ENCODE measurements at regions not wholly inside any gene's neighbourhood (a gene's known extent, or its start where the extent isn't known, plus 50 kb on each side); places are given as distances from the start of the nearest gene placed in this dataset.

- ATAC-seq (ENCODE audit: low read depth) = no peak
- WGBS, 2 experiments (ENCODE audit: extremely low coverage in 2 of 2, insufficient read length in 1 of 2) = no CpG with 5 or more reads among the region's 2 CpGs
These were observed 216.7 kb upstream of the PHF14 start for GRCh38 chr7:10756981-10757380.

More at GRCh38 chr7:10756981-10757380, 216.7 kb upstream of the PHF14 start:
- H4K5ac ChIP-seq (ENCODE audit: low read depth, low read length) = no peak overlapping the region
- no peak overlapping the region for H2BK5ac ChIP-seq (ENCODE audit: low read depth, low read length, poor library complexity, severe bottlenecking)
- in situ Hi-C loops (cut with MboI; ENCODE audit: low sequenced_read_pairs) (no loop called here), dilution Hi-C loops (cut with HindIII; ENCODE audit: low sequenced_read_pairs, unreplicated experiment) (no loop called here), intact Hi-C loops (cut with micrococcal nuclease) (no loop called here)
- no peaks in the 10 kb centered on the region for H4K20me1 ChIP-seq (ENCODE audit: insufficient read depth, low read length)
- peaks cover 5% of the 10 kb centered on the region for H3K9me3 ChIP-seq (ENCODE audit: control insufficient read depth, insufficient read depth, low read length)
- H3K9me1 ChIP-seq (ENCODE audit: insufficient read depth, low read length) = no peaks in the 10 kb centered on the region
- no peak overlapping the region for H2AFZ ChIP-seq (replicated peaks; ENCODE audit: low read length, poor library complexity)
- no peaks in the 10 kb centered on the region for H3K36me3 ChIP-seq (ENCODE audit: control insufficient read depth, insufficient read depth, low read length)
- H3K9ac ChIP-seq (ENCODE audit: low read depth, low read length) = no peak overlapping the region
- H3K4me3 ChIP-seq (ENCODE audit: insufficient read depth, low read depth, low read length) = no peak overlapping the region
- no peak for DNase-seq
- no peak overlapping the region for H2BK15ac ChIP-seq (ENCODE audit: low read depth, low read length)
- POLR2A ChIA-PET (ENCODE audit: unreplicated experiment) = no interaction called here
- no peak overlapping the region for H3K23ac ChIP-seq (ENCODE audit: low read depth, low read length)
- no peak overlapping the region for H2AK5ac ChIP-seq (ENCODE audit: low read depth, low read length)
- no peaks in the 10 kb centered on the region for H3K79me1 ChIP-seq (ENCODE audit: low read depth in 1 of 2, low read length in 2 of 2)
- H4K91ac ChIP-seq (ENCODE audit: insufficient read depth, low read depth, low read length) = no peak overlapping the region
- H2BK20ac ChIP-seq (ENCODE audit: low read depth, low read length) = no peak overlapping the region
- H2BK120ac ChIP-seq (ENCODE audit: low read depth, low read length) = no peak overlapping the region
- no peaks in the 10 kb centered on the region for H3K27me3 ChIP-seq (ENCODE audit: control insufficient read depth, insufficient read depth, low read length)
- no peak overlapping the region for H3K18ac ChIP-seq (ENCODE audit: low read depth, low read length)
- H3K4ac ChIP-seq (ENCODE audit: low read depth, low read length) = no peak overlapping the region
- CTCF ChIA-PET = no interaction called here
- no TSS peak for BruUV-seq (replicated peaks)
- H3K27ac ChIP-seq (ENCODE audit: insufficient read depth, low read length) = no peak overlapping the region
- H4K8ac ChIP-seq (ENCODE audit: low read depth in 2 of 2, low read length in 2 of 2) = no peak overlapping the region
- no peak overlapping the region for H3K4me2 ChIP-seq (ENCODE audit: low read depth, low read length)
- no peak overlapping the region for H3K56ac ChIP-seq (ENCODE audit: extremely low read depth, insufficient read depth, low read length)
- TF ChIP-seq NFE2L2 (IDR thresholded peaks at IDR 0.05; ENCODE audit: low read depth, low read length) (no peak), MAFK (IDR thresholded peaks at IDR 0.05; ENCODE audit: low read depth, low read length) (no peak), RFX5 (IDR thresholded peaks at IDR 0.05; ENCODE audit: low read depth, low read length) (no peak), CEBPB (IDR thresholded peaks at IDR 0.05; ENCODE audit: low read depth, low read length) (no peak), MXI1 (IDR thresholded peaks at IDR 0.05; ENCODE audit: borderline replicate concordance, low read depth, low read length) (no peak), USF2 (IDR thresholded peaks at IDR 0.05; ENCODE audit: low read depth, low read length) (no peak), RCOR1 (IDR thresholded peaks at IDR 0.05; ENCODE audit: insufficient replicate concordance, low read length) (no peak), POLR2A (IDR thresholded peaks at IDR 0.05; ENCODE audit: low read depth, low read length) (no peak), RAD21 (IDR thresholded peaks at IDR 0.05; ENCODE audit: low read length) (no peak), FOS (IDR thresholded peaks at IDR 0.05; ENCODE audit: low read depth, low read length) (no peak), MAZ (IDR thresholded peaks at IDR 0.05; ENCODE audit: borderline replicate concordance, low read depth, low read length) (no peak), CHD1 (IDR thresholded peaks at IDR 0.05; ENCODE audit: low read depth, low read length) (no peak), BHLHE40 (IDR thresholded peaks at IDR 0.05; ENCODE audit: low read depth, low read length) (no peak), SMC3 (IDR thresholded peaks at IDR 0.05; ENCODE audit: low read depth, low read length) (no peak), CTCF (conservative IDR thresholded peaks at IDR 0.05; ENCODE audit: low read depth, low read length) (no peak), ELK1 (IDR thresholded peaks at IDR 0.05; ENCODE audit: borderline replicate concordance, low read depth, low read length) (no peak)
- no peak overlapping the region for H3K14ac ChIP-seq (replicated peaks; ENCODE audit: low read depth, low read length)
- H2AK9ac ChIP-seq (replicated peaks; ENCODE audit: low read depth, low read length, poor library complexity) = no peak overlapping the region
- H3K4me1 ChIP-seq (ENCODE audit: control insufficient read depth, insufficient read depth, low read length) = no peaks in the 10 kb centered on the region

Measured in IMR-90 (cell line).